DOHH2 (cell line): ENCODE measurements at regions not wholly inside any gene's neighbourhood (a gene's known extent, or its start where the extent isn't known, plus 50 kb on each side); places are given as distances from the start of the nearest gene placed in this dataset.

Experiments
- H3F3A ChIP-seq: fragments of 200-600 bp; sonication (generic), shearing (Covaris generic); 2 replicates; pipeline ENCODE4 v1.6.0; 2016; ENCODE audit warnings: antibody characterized with exemption, mild to moderate bottlenecking; ENCODE audit not compliant: control insufficient read depth, insufficient read depth
- H3K27ac ChIP-seq: fragments of 200-600 bp; sonication (generic); 2 replicates; pipeline ENCODE4 v1.5.1; 2014; ENCODE audit warnings: low read depth, mild to moderate bottlenecking, low read length, moderate library complexity
- H3K27me3 ChIP-seq: fragments of 200-600 bp; sonication (generic); 2 replicates; pipeline ENCODE4 v1.6.1; 2014; ENCODE audit warnings: mild to moderate bottlenecking, low read length, mixed read lengths; ENCODE audit not compliant: control insufficient read depth
- H3K36me3 ChIP-seq: fragments of 200-600 bp; sonication (generic); 2 replicates; pipeline ENCODE4 v1.6.1; 2014; ENCODE audit warnings: mild to moderate bottlenecking, low read length, moderate library complexity, mixed read lengths; ENCODE audit not compliant: control insufficient read depth
- H3K4me1 ChIP-seq: fragments of 200-600 bp; sonication (generic); 2 replicates; pipeline ENCODE4 v1.6.1; 2014; ENCODE audit warnings: mild to moderate bottlenecking, low read length, mixed read lengths; ENCODE audit not compliant: control insufficient read depth
- H3K4me2 ChIP-seq: fragments of 200-600 bp; sonication (generic); 2 replicates; pipeline ENCODE4 v1.6.0; 2014; ENCODE audit warnings: mild to moderate bottlenecking, low read length, moderate library complexity
- H3K4me3 ChIP-seq: fragments of 200-600 bp; sonication (generic); 2 replicates; pipeline ENCODE4 v1.5.1; 2014; ENCODE audit warnings: mild to moderate bottlenecking, low read length, mixed read lengths
- H3K79me2 ChIP-seq: fragments of 200-600 bp; sonication (generic); 2 replicates; pipeline ENCODE4 v1.6.1; 2014; ENCODE audit warnings: mild to moderate bottlenecking, low read length, mixed read lengths; ENCODE audit not compliant: control insufficient read depth
- H3K9me2 ChIP-seq: fragments of 200-600 bp; sonication (generic); replicated peaks from 2 replicates; pipeline ENCODE4 v1.6.1; 2014; ENCODE audit warnings: mild to moderate bottlenecking, low read length, mixed read lengths; ENCODE audit not compliant: control insufficient read depth
- H3K9me3 ChIP-seq: fragments of 200-600 bp; sonication (generic); 2 replicates; pipeline ENCODE4 v1.6.1; 2014; ENCODE audit warnings: antibody characterized with exemption, low read length, mixed read lengths; ENCODE audit not compliant: control insufficient read depth, insufficient read depth
- H4K20me1 ChIP-seq: fragments of 200-600 bp; sonication (generic); 2 replicates; pipeline ENCODE4 v1.6.0; 2014; ENCODE audit warnings: low read depth, mild to moderate bottlenecking, antibody characterized with exemption, low read length, moderate library complexity; ENCODE audit not compliant: control insufficient read depth, insufficient read depth
- EZH2phosphoT487 ChIP-seq: fragments of 200-600 bp; sonication (generic); IDR thresholded peaks from 2 replicates; pipeline ENCODE4 v1.6.1; 2017; ENCODE audit warnings: borderline replicate concordance, mild to moderate bottlenecking, antibody characterized with exemption, low read length, moderate library complexity, mixed read lengths
- TF ChIP-seq, protein P1 (sequence below): fragments of 200-600 bp; sonication (generic); IDR thresholded peaks from one replicate; pipeline ENCODE4 v1.5.1; 2014; ENCODE audit warnings: antibody characterized with exemption, mild to moderate bottlenecking, low read depth, low read length; ENCODE audit not compliant: poor library complexity, severe bottlenecking

- no peaks in the 10 kb centered on the region for H3K4me1 ChIP-seq
- H3K36me3 ChIP-seq = no peaks in the 10 kb centered on the region
- no peaks in the 10 kb centered on the region for H4K20me1 ChIP-seq
- H3K27ac ChIP-seq = no peak overlapping the region
- H3K4me2 ChIP-seq = no peak overlapping the region
- TF ChIP-seq, protein P1, sequence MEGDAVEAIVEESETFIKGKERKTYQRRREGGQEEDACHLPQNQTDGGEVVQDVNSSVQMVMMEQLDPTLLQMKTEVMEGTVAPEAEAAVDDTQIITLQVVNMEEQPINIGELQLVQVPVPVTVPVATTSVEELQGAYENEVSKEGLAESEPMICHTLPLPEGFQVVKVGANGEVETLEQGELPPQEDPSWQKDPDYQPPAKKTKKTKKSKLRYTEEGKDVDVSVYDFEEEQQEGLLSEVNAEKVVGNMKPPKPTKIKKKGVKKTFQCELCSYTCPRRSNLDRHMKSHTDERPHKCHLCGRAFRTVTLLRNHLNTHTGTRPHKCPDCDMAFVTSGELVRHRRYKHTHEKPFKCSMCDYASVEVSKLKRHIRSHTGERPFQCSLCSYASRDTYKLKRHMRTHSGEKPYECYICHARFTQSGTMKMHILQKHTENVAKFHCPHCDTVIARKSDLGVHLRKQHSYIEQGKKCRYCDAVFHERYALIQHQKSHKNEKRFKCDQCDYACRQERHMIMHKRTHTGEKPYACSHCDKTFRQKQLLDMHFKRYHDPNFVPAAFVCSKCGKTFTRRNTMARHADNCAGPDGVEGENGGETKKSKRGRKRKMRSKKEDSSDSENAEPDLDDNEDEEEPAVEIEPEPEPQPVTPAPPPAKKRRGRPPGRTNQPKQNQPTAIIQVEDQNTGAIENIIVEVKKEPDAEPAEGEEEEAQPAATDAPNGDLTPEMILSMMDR = no peak
- no peak for TF ChIP-seq EZH2phosphoT487
- H3F3A ChIP-seq = no peaks in the 10 kb centered on the region
- no peak overlapping the region for H3K4me3 ChIP-seq
- no peaks in the 10 kb centered on the region for H3K9me2 ChIP-seq
- no peaks in the 10 kb centered on the region for H3K9me3 ChIP-seq
- H3K79me2 ChIP-seq = no peaks in the 10 kb centered on the region
- no peaks in the 10 kb centered on the region for H3K27me3 ChIP-seq
These were observed 71.9 kb upstream of the NPY start for GRCh38 chr7:24212073-24212472.

- Histone ChIP-seq H3K9me3 (no peaks in the 10 kb centered on the region), H3K9me2 (no peaks in the 10 kb centered on the region), H3K27me3 (no peaks in the 10 kb centered on the region), H3K79me2 (no peaks in the 10 kb centered on the region), H3K4me1 (no peaks in the 10 kb centered on the region), H3F3A (no peaks in the 10 kb centered on the region), H3K36me3 (no peaks in the 10 kb centered on the region), H3K4me3 (no peak overlapping the region), H4K20me1 (no peaks in the 10 kb centered on the region), H3K4me2 (no peak overlapping the region), H3K27ac (no peak overlapping the region)
- TF ChIP-seq EZH2phosphoT487 = no peak
- TF ChIP-seq, protein P1 = no peak
These were observed 70.7 kb upstream of the NPY start for GRCh38 chr7:24213311-24213710.

DNA sequence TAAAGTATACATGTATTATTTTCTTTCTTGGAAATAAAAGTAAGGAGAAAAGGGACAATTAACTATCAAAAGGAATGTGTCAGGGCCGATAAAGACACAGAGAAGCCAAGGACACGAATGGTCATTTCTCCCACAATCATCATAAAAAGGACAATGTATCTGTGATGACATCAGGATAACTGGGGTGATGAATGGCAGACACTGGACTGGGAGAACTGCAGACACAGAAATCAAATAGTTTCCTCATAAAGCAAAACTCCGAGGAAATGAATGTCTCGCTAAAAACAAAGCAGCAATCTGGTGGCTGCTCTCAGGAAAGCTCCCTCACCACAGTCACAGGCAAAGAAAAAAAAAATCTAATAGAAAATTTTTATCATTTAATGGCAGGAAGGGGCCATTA lies 69.3 kb upstream of the NPY start:
- H3K27me3 ChIP-seq = no peaks in the 10 kb centered on the region
- H4K20me1 ChIP-seq = no peaks in the 10 kb centered on the region
- TF ChIP-seq, protein P1 = no peak
- no peak for TF ChIP-seq EZH2phosphoT487
- no peaks in the 10 kb centered on the region for H3K36me3 ChIP-seq
- no peaks in the 10 kb centered on the region for H3K4me1 ChIP-seq
- H3K9me2 ChIP-seq = no peaks in the 10 kb centered on the region
- no peak overlapping the region for H3K27ac ChIP-seq
- no peaks in the 10 kb centered on the region for H3F3A ChIP-seq
- H3K4me3 ChIP-seq = no peak overlapping the region
- H3K4me2 ChIP-seq = no peak overlapping the region
- H3K9me3 ChIP-seq = no peaks in the 10 kb centered on the region
- H3K79me2 ChIP-seq = no peaks in the 10 kb centered on the region

GRCh38 chr7:24216576-24217125 lies 67.3 kb upstream of the NPY start:
- TF ChIP-seq, protein P1 = no peak
- no peak for TF ChIP-seq EZH2phosphoT487
- H3K9me3 ChIP-seq = no peaks in the 10 kb centered on the region
- no peaks in the 10 kb centered on the region for H3K27me3 ChIP-seq
- H3K4me2 ChIP-seq = no peak overlapping the region
- H3K4me3 ChIP-seq = no peak overlapping the region
- no peaks in the 10 kb centered on the region for H3F3A ChIP-seq
- no peaks in the 10 kb centered on the region for H3K36me3 ChIP-seq
- H3K27ac ChIP-seq = no peak overlapping the region
- H4K20me1 ChIP-seq = no peaks in the 10 kb centered on the region
- H3K4me1 ChIP-seq = no peaks in the 10 kb centered on the region
- H3K79me2 ChIP-seq = no peaks in the 10 kb centered on the region
- H3K9me2 ChIP-seq = no peaks in the 10 kb centered on the region
